RWPE1 (cell line): ENCODE measurements at regions not wholly inside any gene's neighbourhood (a gene's known extent, or its start where the extent isn't known, plus 50 kb on each side); places are given as distances from the start of the nearest gene placed in this dataset.

ENCODE experiments used
- CTCF ChIA-PET: fragments of 350-600 bp; sonication (Branson Sonifier 250); formaldehyde crosslinking; extraction: SDS; loops from one replicate; lab custom pipeline; 2021; lab: Yijun Ruan, JAX
- POLR2A ChIA-PET: fragments of 400-600 bp; formaldehyde crosslinking; extraction: SDS; loops from one replicate; lab custom pipeline; 2020; ENCODE audit warnings: antibody characterized with exemption; ENCODE audit not compliant: low non-redundant PET; lab: Yijun Ruan, JAX
- DNase-seq: peaks from one replicate; pipeline ENCODE4 v3.0.0; 2012; ENCODE audit warnings: low spot score
- H3K27ac ChIP-seq: fragments of 450-650 bp; 2 replicates; pipeline ENCODE4 v1.5.1; 2017
- CTCF ChIP-seq: fragments of 450-650 bp; conservative IDR thresholded peaks from 2 replicates; pipeline ENCODE4 v1.5.1; 2017; ENCODE audit warnings: low read depth, mild to moderate bottlenecking

GRCh38 chr4:32032136-32032672 is 1312.0 kb downstream of the PCDH7 start:
- no peak overlapping the region for H3K27ac ChIP-seq
- DNase-seq: no peak
- no peak for TF ChIP-seq CTCF
- ChIA-PET CTCF (no interaction called here), POLR2A (no interaction called here)

GRCh38 chr4:32037399-32037798 is 1317.2 kb downstream of the PCDH7 start:
- POLR2A ChIA-PET: no interaction called here
- CTCF ChIA-PET: no interaction called here
- TF ChIP-seq CTCF: no peak
- H3K27ac ChIP-seq: no peak overlapping the region
- no peak for DNase-seq

- no peak overlapping the region for H3K27ac ChIP-seq
- CTCF ChIA-PET: interaction anchor here (0.5 to 0.6 kb wide), 2 partner anchors 16 to 20 kb away, joined by 3 to 7 read pairs; no protein-coding TSS in a partner anchor
- POLR2A ChIA-PET: no interaction called here
- TF ChIP-seq CTCF: no peak
- DNase-seq: no peak
These were observed 1322.5 kb downstream of the PCDH7 start for GRCh38 chr4:32042486-32043247.

GRCh38 chr4:32043248-32043633 is 1323.1 kb downstream of the PCDH7 start:
- ChIA-PET CTCF (interaction anchor here (0.5 to 0.6 kb wide), 2 partner anchors 16 to 393 kb away, joined by 3 to 5 read pairs; no protein-coding TSS in a partner anchor), POLR2A (no interaction called here)
- H3K27ac ChIP-seq: no peak overlapping the region
- no peak for TF ChIP-seq CTCF
- DNase-seq: no peak

- ChIA-PET POLR2A (no interaction called here), CTCF (no interaction called here)
- no peak for TF ChIP-seq CTCF
These were observed 1341.7 kb downstream of the PCDH7 start for GRCh38 chr4:32061916-32062315.

GRCh38 chr4:32073542-32073941 is 1353.4 kb downstream of the PCDH7 start:
- peak; percentile 36 for DNase-seq
- CTCF ChIA-PET: interaction anchor here (0.6 kb wide), 1 partner anchor 22 kb away, joined by 3 read pairs; no protein-coding TSS in a partner anchor
- no peak for TF ChIP-seq CTCF
- POLR2A ChIA-PET: no interaction called here
- H3K27ac ChIP-seq: no peak overlapping the region

More at GRCh38 chr4:32061916-32062315, 1341.7 kb downstream of the PCDH7 start:
- DNase-seq: no peak
- H3K27ac ChIP-seq: no peak overlapping the region
